Body of pancreas (tissue), 4 donors: ENCODE measurements at regions not wholly inside any gene's neighbourhood (a gene's known extent, or its start where the extent isn't known, plus 50 kb on each side); places are given as distances from the start of the nearest gene placed in this dataset.
"Not testable (repeated sequence)": the region's sequence is repeated elsewhere in the genome, so short reads cannot be mapped to it uniquely, and the experiment has no call there.

Experiments
- ATAC-seq: fragments of 150-250 bp; one replicate; pipeline ENCODE4 v1.9.1; 2016
- DNase-seq, 4 donors: peaks; one replicate each; pipeline ENCODE4 v3.0.0-alpha.2; 2019
- H3K27ac ChIP-seq, 4 donors: fragments of 200-600 bp; sonication (generic); 1 replicate in 3 of 4; 2 replicates in 1 of 4; pipeline versions ENCODE4 v1.5.1 to v1.6.1; 2016 to 2019; ENCODE audit warnings: mild to moderate bottlenecking in 1 of 4, mixed read lengths in 1 of 4, moderate library complexity in 1 of 4
- H3K27me3 ChIP-seq, 2 donors: fragments of 200-600 bp; sonication (generic); one replicate each; pipeline ENCODE4 v1.6.0; 2016; ENCODE audit warnings: mild to moderate bottlenecking in 1 of 2
- H3K36me3 ChIP-seq, 2 donors: fragments of 200-600 bp; sonication (generic); replicated peaks in 1 of 2; 2 replicates each; pipeline ENCODE4 v1.5.1; 2016; ENCODE audit warnings: low read depth in 2 of 2; ENCODE audit not compliant: insufficient read depth in 1 of 2
- H3K4me1 ChIP-seq: fragments of 200-600 bp; sonication (generic); one replicate; pipeline ENCODE4 v1.6.0; 2016
- H3K4me3 ChIP-seq, 2 donors: fragments of 200-600 bp; sonication (generic); 1 replicate in 1 of 2; 2 replicates in 1 of 2; pipeline ENCODE4 v1.5.1; 2016 to 2019
- H3K9me3 ChIP-seq, 3 donors: fragments of 200-600 bp; sonication (generic); 1 replicate in 2 of 3; 2 replicates in 1 of 3; pipeline ENCODE4 v1.5.1; 2016
- CTCF ChIP-seq, 7 experiments: fragments of 450-650 bp in 4 of 7; fragments of 200-600 bp in 3 of 7; sonication (generic) in 3 of 7; IDR thresholded peaks; one replicate each; pipeline ENCODE4 v1.5.1; 2016 to 2019; ENCODE audit warnings: antibody characterized with exemption in 7 of 7
- POLR2A ChIP-seq, 3 donors: fragments of 450-650 bp; IDR thresholded peaks; one replicate each; pipeline ENCODE4 v1.6.1; 2016; ENCODE audit warnings: antibody characterized with exemption in 3 of 3, mild to moderate bottlenecking in 2 of 3
- WGBS, 2 donors: methylation state at CpG; one replicate each; pipeline ENCODE4 v1.1.5; 2017; 5-methylcytosine and 5-hydroxymethylcytosine counted together
- intact Hi-C: fragments of 100-400 bp; cut with DNase I; formaldehyde crosslinking; loops from one replicate; pipeline ENCODE4 v1.15.1; 2023

DNA sequence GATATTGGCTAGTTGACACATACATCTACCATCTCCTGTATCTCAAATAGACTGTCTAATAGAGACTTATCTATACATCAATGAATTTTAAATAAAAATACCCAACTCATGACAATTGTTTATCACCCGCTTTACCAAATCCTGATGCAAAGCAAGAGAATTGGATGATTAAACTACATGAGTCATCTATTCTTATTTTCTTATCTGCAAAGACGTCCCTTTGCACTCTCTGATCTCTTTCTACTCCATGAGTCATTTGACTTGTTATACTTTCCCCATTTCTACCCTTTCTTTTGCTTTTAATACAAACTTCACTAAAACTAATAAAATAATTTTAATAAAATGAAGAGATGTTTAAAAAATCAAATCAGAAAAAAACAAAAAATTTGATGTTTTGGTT, 261.7 kb upstream of the MAP2 start:
- Histone ChIP-seq H3K27ac (no peak overlapping the region), H3K36me3 (no peaks in the 10 kb centered on the region), H3K4me1 (no peaks in the 10 kb centered on the region), H3K4me3 (no peak overlapping the region), H3K9me3 (no peaks in the 10 kb centered on the region), H3K27me3 (no peaks in the 10 kb centered on the region)
- no peak for DNase-seq
- ATAC-seq, result no peak
- WGBS, 2 donors, result 67 to 77% methylated on average over 2 of the region's 2 CpGs
- no peak for TF ChIP-seq CTCF (IDR thresholded peaks at IDR 0.05)
- no peak for TF ChIP-seq POLR2A (IDR thresholded peaks at IDR 0.05)
- intact Hi-C loops, result no loop called here

- intact Hi-C loops, result no loop called here
- 36 to 41% methylated on average over 2 of the region's 2 CpGs for WGBS, 2 donors
- TF ChIP-seq POLR2A (IDR thresholded peaks at IDR 0.05) (no peak), CTCF (IDR thresholded peaks at IDR 0.05) (no peak)
These were observed 241.9 kb upstream of the MAP2 start for GRCh38 chr2:209181984-209182383.

DNA sequence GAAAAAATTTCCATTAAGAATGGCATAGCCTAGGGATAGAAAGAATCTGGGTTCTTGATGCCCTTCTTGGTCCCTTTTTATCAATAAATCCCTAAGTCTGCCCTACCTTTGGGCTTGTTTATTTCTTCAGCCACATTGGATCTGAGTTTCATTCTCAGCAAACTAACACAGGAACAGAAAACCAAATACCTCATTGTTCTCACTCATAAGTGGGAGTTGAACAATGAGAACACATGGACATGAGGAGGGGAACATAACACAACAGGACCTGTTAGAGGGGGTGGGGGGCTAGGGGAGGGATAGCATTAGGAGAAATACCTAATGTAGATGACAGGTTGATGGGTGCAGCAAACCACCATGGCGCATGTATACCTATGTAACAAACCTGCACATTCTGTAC, 237.0 kb upstream of the MAP2 start:
- DNase-seq, H3K9me3 ChIP-seq, ATAC-seq, intact Hi-C loops, H3K4me3 ChIP-seq, H3K27ac ChIP-seq, H3K27me3 ChIP-seq, H3K4me1 ChIP-seq, H3K36me3 ChIP-seq: not testable (repeated sequence)
- 79 to 90% methylated on average over 1 of the region's 1 CpG for WGBS, 2 donors

More at GRCh38 chr2:209181984-209182383, 241.9 kb upstream of the MAP2 start:
- no peak overlapping the region for H3K27ac ChIP-seq
- peaks cover 0 to 9% (median 0%) of the 10 kb centered on the region in 3 donors for H3K9me3 ChIP-seq
- H3K36me3 ChIP-seq, result no peaks in the 10 kb centered on the region
- H3K4me3 ChIP-seq, result no peak overlapping the region
- ATAC-seq (no peak), DNase-seq (no peak)
- H3K27me3 ChIP-seq, result no peaks in the 10 kb centered on the region
- H3K4me1 ChIP-seq, result no peaks in the 10 kb centered on the region

DNA sequence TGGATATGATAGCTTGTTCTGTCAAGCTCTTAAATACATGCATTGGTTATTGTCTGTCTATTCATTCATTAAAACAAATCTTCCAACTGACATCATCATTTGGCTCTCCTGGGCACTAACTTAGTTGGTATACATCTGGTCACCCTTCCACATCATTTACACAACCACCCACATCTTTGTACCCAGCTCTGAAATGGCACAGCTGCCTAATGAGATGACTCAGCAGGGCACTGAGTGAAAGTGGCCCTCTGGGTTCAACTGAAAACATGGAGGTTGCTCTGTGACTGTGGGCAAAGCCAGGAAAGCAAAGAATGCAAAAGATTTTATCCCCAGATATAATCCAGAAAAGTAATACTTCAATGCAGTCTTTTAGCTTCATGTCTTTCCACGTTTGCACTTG, 234.0 kb upstream of the MAP2 start:
- Histone ChIP-seq H3K27ac (no peak overlapping the region), H3K36me3 (no peaks in the 10 kb centered on the region), H3K4me3 (no peak overlapping the region), H3K9me3 (no peaks in the 10 kb centered on the region), H3K27me3 (no peaks in the 10 kb centered on the region), H3K4me1 (no peaks in the 10 kb centered on the region)
- 80 to 96% methylated on average over 1 of the region's 1 CpG for WGBS, 2 donors
- intact Hi-C loops, result no loop called here
- no peak for DNase-seq
- no peak for TF ChIP-seq CTCF (IDR thresholded peaks at IDR 0.05)
- ATAC-seq, result no peak

DNA sequence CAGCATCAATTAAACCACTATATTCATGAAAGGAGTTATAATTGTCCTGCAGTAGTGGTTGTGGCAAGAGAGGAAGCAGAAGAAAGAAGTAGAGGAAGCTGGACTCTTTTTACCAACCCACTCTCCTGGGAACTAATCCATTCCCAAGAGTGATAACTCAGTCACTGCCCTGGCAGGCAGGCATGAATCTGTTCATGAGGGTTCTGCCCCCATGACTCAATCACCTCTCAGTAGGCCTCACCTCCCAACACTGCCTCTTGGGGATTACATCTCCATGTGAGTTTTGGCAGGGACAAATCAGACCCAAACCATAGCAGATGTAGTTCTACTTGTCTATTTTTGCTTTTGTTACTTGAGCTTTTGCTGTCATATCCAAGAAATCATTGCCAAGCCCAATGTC, 232.7 kb upstream of the MAP2 start:
- intact Hi-C loops, result no loop called here
- TF ChIP-seq CTCF (IDR thresholded peaks at IDR 0.05) (no peak), POLR2A (IDR thresholded peaks at IDR 0.05) (no peak)
- no peak overlapping the region for H3K27ac ChIP-seq

More for the DNA sequence above, 232.7 kb upstream of the MAP2 start:
- H3K27me3 ChIP-seq, result no peaks in the 10 kb centered on the region
- no peaks in the 10 kb centered on the region for H3K4me1 ChIP-seq
- no peaks in the 10 kb centered on the region for H3K9me3 ChIP-seq
- ATAC-seq, result no peak
- H3K4me3 ChIP-seq, result no peak overlapping the region
- H3K36me3 ChIP-seq, result no peaks in the 10 kb centered on the region
- DNase-seq, result no peak
